ENCODE measurements at regions not wholly inside any gene's neighbourhood (a gene's known extent, or its start where the extent isn't known, plus 50 kb on each side); places are given as distances from the start of the nearest gene placed in this dataset.
"Not testable (repeated sequence)": the region's sequence is repeated elsewhere in the genome, so short reads cannot be mapped to it uniquely, and the experiment has no call there.

- no peak for DNase-seq (ENCODE audit: low spot score)
Measured at GRCh38 chr7:73918926-73919693, 58.2 kb downstream of the TMEM270 start.

- no peak for DNase-seq (ENCODE audit: low spot score)
Measured at GRCh38 chr7:73919694-73920375, 58.9 kb downstream of the TMEM270 start.

- no peak for DNase-seq (ENCODE audit: low spot score)
Measured at GRCh38 chr7:73920406-73921134, 59.6 kb downstream of the TMEM270 start.

- no peak for DNase-seq (ENCODE audit: low spot score)
Measured at GRCh38 chr7:73921623-73922528, 60.9 kb downstream of the TMEM270 start.

GRCh38 chr7:73928644-73929043 is 67.7 kb downstream of the TMEM270 start:
- DNase-seq (ENCODE audit: low spot score), result not testable (repeated sequence)

- no peak for DNase-seq (ENCODE audit: low spot score)
Measured at GRCh38 chr7:73931502-73931901, 70.5 kb downstream of the TMEM270 start.

GRCh38 chr7:73932364-73932763 is 71.4 kb downstream of the TMEM270 start:
- no peak for DNase-seq (ENCODE audit: low spot score)

- no peak for DNase-seq (ENCODE audit: low spot score)
Measured at GRCh38 chr7:73933091-73933490, 72.1 kb downstream of the TMEM270 start.

GRCh38 chr7:73936967-73937366 is 76.0 kb downstream of the TMEM270 start:
- DNase-seq (ENCODE audit: low spot score), result no peak

- DNase-seq (ENCODE audit: low spot score), result not testable (repeated sequence)
Measured at GRCh38 chr7:73937650-73938049, 76.7 kb downstream of the TMEM270 start.

GRCh38 chr7:73939528-73939927 is 78.6 kb downstream of the TMEM270 start:
- DNase-seq (ENCODE audit: low spot score), result no peak

GRCh38 chr7:73940701-73941238 is 79.8 kb downstream of the TMEM270 start:
- no peak for DNase-seq (ENCODE audit: low spot score)

- DNase-seq (ENCODE audit: low spot score), result no peak
Measured at GRCh38 chr7:73941836-73942551, 81.0 kb downstream of the TMEM270 start.

- no peak for DNase-seq (ENCODE audit: low spot score)
Measured at GRCh38 chr7:73945022-73945421, 83.0 kb upstream of the ELN start.

GRCh38 chr7:73948287-73948686 is 79.7 kb upstream of the ELN start:
- no peak for DNase-seq (ENCODE audit: low spot score)

- DNase-seq (ENCODE audit: low spot score), result no peak
Measured at GRCh38 chr7:73952266-73952665, 75.7 kb upstream of the ELN start.

GRCh38 chr7:73954181-73954580 is 73.8 kb upstream of the ELN start:
- DNase-seq (ENCODE audit: low spot score), result no peak

GRCh38 chr7:73954861-73955260 is 73.1 kb upstream of the ELN start:
- DNase-seq (ENCODE audit: low spot score), result no peak

- DNase-seq (ENCODE audit: low spot score), result peak; percentile 15
Measured at GRCh38 chr7:73960548-73960947, 67.4 kb upstream of the ELN start.

GRCh38 chr7:73961991-73962390 is 66.0 kb upstream of the ELN start:
- DNase-seq (ENCODE audit: low spot score), result not testable (repeated sequence)

GRCh38 chr7:73963252-73963822 is 64.6 kb upstream of the ELN start:
- DNase-seq (ENCODE audit: low spot score), result no peak
